Testis (tissue), 2 donors: ENCODE measurements at regions not wholly inside any gene's neighbourhood (a gene's known extent, or its start where the extent isn't known, plus 50 kb on each side); places are given as distances from the start of the nearest gene placed in this dataset.

Source experiments
- POLR2A ChIP-seq: fragments of 450-650 bp; IDR thresholded peaks from one replicate; pipeline ENCODE4 v1.6.1; 2017; ENCODE audit warnings: antibody characterized with exemption, mild to moderate bottlenecking, moderate library complexity
- TF ChIP-seq, protein P1 (sequence below), 3 experiments: fragments of 450-650 bp in 2 of 3; fragments of 200-600 bp in 1 of 3; sonication (generic) in 1 of 3; IDR thresholded peaks; one replicate each; pipeline ENCODE4 v1.5.1; 2016 to 2019; ENCODE audit warnings: antibody characterized with exemption in 3 of 3, mild to moderate bottlenecking in 2 of 3, moderate library complexity in 1 of 3

DNA sequence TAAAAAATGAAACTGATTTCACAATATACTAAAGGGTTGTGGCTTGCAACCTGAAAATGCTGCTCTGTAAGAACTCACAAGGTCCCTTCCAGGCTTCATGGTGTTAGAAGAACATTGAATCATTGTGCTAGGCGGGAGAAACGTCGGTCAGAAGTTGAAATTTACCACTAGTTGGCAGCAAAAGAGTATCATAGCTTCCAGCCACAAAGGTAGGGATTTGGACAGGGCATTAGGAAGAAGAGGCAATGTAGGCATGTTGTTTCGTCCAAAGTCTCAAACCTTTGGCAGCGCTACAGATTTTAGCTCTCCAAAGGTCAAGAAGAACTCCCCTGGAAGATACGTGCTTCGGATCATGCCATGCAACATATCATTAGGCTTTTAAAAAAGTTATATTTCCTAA is 62.5 kb upstream of the ZP4 start:
- TF ChIP-seq, protein P1, sequence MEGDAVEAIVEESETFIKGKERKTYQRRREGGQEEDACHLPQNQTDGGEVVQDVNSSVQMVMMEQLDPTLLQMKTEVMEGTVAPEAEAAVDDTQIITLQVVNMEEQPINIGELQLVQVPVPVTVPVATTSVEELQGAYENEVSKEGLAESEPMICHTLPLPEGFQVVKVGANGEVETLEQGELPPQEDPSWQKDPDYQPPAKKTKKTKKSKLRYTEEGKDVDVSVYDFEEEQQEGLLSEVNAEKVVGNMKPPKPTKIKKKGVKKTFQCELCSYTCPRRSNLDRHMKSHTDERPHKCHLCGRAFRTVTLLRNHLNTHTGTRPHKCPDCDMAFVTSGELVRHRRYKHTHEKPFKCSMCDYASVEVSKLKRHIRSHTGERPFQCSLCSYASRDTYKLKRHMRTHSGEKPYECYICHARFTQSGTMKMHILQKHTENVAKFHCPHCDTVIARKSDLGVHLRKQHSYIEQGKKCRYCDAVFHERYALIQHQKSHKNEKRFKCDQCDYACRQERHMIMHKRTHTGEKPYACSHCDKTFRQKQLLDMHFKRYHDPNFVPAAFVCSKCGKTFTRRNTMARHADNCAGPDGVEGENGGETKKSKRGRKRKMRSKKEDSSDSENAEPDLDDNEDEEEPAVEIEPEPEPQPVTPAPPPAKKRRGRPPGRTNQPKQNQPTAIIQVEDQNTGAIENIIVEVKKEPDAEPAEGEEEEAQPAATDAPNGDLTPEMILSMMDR (IDR thresholded peaks at IDR 0.05): no peak
- TF ChIP-seq POLR2A: no peak
